ENCODE measurements at regions not wholly inside any gene's neighbourhood (a gene's known extent, or its start where the extent isn't known, plus 50 kb on each side); places are given as distances from the start of the nearest gene placed in this dataset.

DNA sequence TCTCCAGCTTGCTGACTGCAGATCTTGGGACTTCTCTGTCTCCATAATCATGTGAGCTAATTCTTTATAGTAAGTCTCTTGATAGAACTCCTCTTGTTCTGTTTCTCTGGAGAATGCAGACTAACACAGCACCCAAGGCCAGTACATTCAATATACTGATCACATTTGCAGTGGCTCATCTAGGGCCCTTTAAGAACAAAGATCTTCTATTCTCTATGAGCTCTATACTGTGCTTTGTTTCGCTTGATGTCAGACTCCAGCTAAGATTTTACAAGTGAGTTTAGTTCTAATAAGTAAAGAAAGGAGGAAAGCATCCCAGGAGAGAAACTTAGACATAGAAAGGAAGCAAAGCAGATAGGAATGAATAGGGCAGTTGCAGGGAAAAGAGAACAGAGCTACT, 69.3 kb upstream of the TMPO start:
- Mint-ChIP-seq H3K36me3 (no peaks in the 10 kb centered on the region), H3K4me1 (peaks cover 0 to 7% (median 0%) of the 10 kb centered on the region in 7 donors), H3K9me3 (no peaks in the 10 kb centered on the region), H3K27ac (no peak overlapping the region), H3K4me3 (no peak overlapping the region), H3K27me3 (peaks cover 10 to 29% (median 19%) of the 10 kb centered on the region in 5 donors)
- H3K36me3 ChIP-seq (ENCODE audit: control insufficient read depth in 2 of 3, insufficient read depth in 3 of 3, low read length in 3 of 3), result no peaks in the 10 kb centered on the region
- ATAC-seq (no peak), DNase-seq (no peak)
- H3K27me3 ChIP-seq (ENCODE audit: control insufficient read depth in 2 of 2, insufficient read depth in 2 of 2, low read length in 2 of 2), result no peaks in the 10 kb centered on the region
- CTCF ChIA-PET, result no interaction called here
- H3K27ac ChIP-seq (ENCODE audit: low read depth, low read length), result no peak overlapping the region
- POLR2A ChIA-PET, result no interaction called here
- no peak overlapping the region for H3K4me3 ChIP-seq (ENCODE audit: low read length)
- intact Hi-C loops (cut with micrococcal nuclease), result no loop called here
- H3K4me1 ChIP-seq (ENCODE audit: control insufficient read depth in 2 of 2, insufficient read depth in 2 of 2, low read length in 2 of 2), result no peaks in the 10 kb centered on the region
- H3K9me3 ChIP-seq (ENCODE audit: control insufficient read depth in 2 of 3, low read length in 3 of 3), result no peaks in the 10 kb centered on the region

DNA sequence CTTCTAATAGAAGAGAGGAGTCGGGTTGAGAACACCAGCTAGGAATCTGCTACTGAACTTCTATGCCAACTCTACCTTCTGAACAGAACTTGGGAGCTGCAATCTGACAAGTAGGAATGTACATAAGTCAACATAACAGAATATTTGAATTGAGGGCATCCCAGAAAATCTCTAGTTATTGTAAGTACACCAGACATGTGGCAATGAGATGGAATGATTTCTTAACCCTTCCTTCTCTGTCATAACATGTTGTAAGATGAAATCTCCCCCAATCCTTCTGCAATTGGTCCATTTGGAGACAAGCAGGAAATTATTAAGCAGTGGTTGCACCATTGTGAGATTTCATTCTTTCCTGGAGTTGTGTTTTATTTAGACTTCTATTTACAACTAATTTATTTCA, 68.7 kb upstream of the TMPO start:
- POLR2A ChIA-PET, result no interaction called here
- no peaks in the 10 kb centered on the region for H3K9me3 ChIP-seq (ENCODE audit: control insufficient read depth in 2 of 3, low read length in 3 of 3)
- ATAC-seq, result no peak
- H3K4me1 Mint-ChIP-seq, result peaks cover 0 to 7% (median 0%) of the 10 kb centered on the region in 7 donors
- H3K27ac ChIP-seq (ENCODE audit: low read depth, low read length), result no peak overlapping the region
- H3K9me3 Mint-ChIP-seq, result peaks cover 0 to 2% (median 0%) of the 10 kb centered on the region in 11 donors
- intact Hi-C loops (cut with micrococcal nuclease), result no loop called here
- no peaks in the 10 kb centered on the region for H3K36me3 ChIP-seq (ENCODE audit: control insufficient read depth in 2 of 3, insufficient read depth in 3 of 3, low read length in 3 of 3)
- no peak overlapping the region for H3K27ac Mint-ChIP-seq
- no peaks in the 10 kb centered on the region for H3K27me3 ChIP-seq (ENCODE audit: control insufficient read depth in 2 of 2, insufficient read depth in 2 of 2, low read length in 2 of 2)
- no peak overlapping the region for H3K4me3 Mint-ChIP-seq
- CTCF ChIA-PET, result no interaction called here
- H3K36me3 Mint-ChIP-seq, result no peaks in the 10 kb centered on the region
- no peak overlapping the region for H3K4me3 ChIP-seq (ENCODE audit: low read length)
- no peaks in the 10 kb centered on the region for H3K4me1 ChIP-seq (ENCODE audit: control insufficient read depth in 2 of 2, insufficient read depth in 2 of 2, low read length in 2 of 2)
- peaks cover 10 to 29% (median 19%) of the 10 kb centered on the region in 5 donors for H3K27me3 Mint-ChIP-seq
- DNase-seq, result no peak

DNA sequence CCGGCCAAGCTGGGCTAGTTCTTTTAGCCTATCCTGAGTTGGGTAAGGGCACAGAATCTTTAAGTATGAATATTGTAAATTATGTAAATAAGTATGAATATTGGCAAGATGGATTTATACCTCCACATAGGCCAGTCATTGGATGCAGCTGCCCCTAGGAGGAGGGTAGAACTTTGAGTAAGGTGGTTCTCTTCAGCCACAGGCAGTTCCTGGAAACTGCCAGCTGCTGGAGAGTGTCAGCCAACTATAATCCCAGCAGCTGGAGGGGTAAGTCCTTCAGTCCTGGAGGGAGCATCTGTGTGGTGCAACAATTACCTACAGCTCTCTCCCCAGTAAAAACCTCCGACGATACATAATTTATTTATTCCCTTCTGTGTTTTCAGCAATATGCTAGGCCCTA, 65.8 kb upstream of the TMPO start:
- DNase-seq (no peak), ATAC-seq (no peak)
- no peaks in the 10 kb centered on the region for H3K36me3 ChIP-seq (ENCODE audit: control insufficient read depth in 2 of 3, insufficient read depth in 3 of 3, low read length in 3 of 3)
- no peaks in the 10 kb centered on the region for H3K9me3 ChIP-seq (ENCODE audit: control insufficient read depth in 2 of 3, low read length in 3 of 3)
- peaks cover 12 to 24% (median 17%) of the 10 kb centered on the region in 5 donors for H3K27me3 Mint-ChIP-seq
- peaks cover 0 to 2% (median 0%) of the 10 kb centered on the region in 11 donors for H3K9me3 Mint-ChIP-seq
- intact Hi-C loops (cut with micrococcal nuclease), result no loop called here
- no peaks in the 10 kb centered on the region for H3K4me1 ChIP-seq (ENCODE audit: control insufficient read depth in 2 of 2, insufficient read depth in 2 of 2, low read length in 2 of 2)
- H3K4me3 Mint-ChIP-seq, result no peak overlapping the region
- no peak overlapping the region for H3K4me3 ChIP-seq (ENCODE audit: low read length)
- no peaks in the 10 kb centered on the region for H3K27me3 ChIP-seq (ENCODE audit: control insufficient read depth in 2 of 2, insufficient read depth in 2 of 2, low read length in 2 of 2)
- no peak overlapping the region for H3K27ac Mint-ChIP-seq
- no peak overlapping the region for H3K27ac ChIP-seq (ENCODE audit: low read depth, low read length)
- H3K36me3 Mint-ChIP-seq, result no peaks in the 10 kb centered on the region
- ChIA-PET CTCF (interaction anchor here (0.7 kb wide), 1 partner anchor 18 kb away, joined by 3 read pairs; no protein-coding TSS in a partner anchor), POLR2A (no interaction called here)
- peaks cover 0 to 7% (median 0%) of the 10 kb centered on the region in 7 donors for H3K4me1 Mint-ChIP-seq

DNA sequence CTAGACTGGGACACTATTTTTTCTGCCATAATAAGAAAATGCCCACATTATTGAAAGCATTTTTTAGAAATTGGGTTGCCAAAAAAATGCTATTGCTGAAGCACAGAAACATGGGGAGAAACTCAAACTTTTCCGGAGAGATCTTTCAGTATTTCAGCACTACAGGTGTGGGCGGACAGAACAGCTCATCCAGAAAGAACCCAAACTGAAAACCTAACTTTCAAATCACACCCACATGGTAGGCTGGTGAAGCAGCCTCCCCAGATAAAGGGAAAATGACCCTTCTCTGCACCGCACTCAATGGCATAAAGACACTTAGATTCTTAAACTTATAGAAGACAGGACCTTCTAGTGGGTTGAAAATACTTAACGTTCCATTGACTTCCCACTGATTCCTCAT, 62.3 kb upstream of the TMPO start:
- intact Hi-C loops (cut with micrococcal nuclease), result no loop called here
- no peak for ATAC-seq
- POLR2A ChIA-PET, result interaction anchor here (0.7 kb wide), 1 partner anchor 132 kb away, joined by 3 read pairs; no protein-coding TSS in a partner anchor
- Mint-ChIP-seq H3K36me3 (peaks cover 0 to 9% (median 0%) of the 10 kb centered on the region in 5 donors), H3K27ac (no peak overlapping the region), H3K9me3 (peaks cover 0 to 2% (median 0%) of the 10 kb centered on the region in 11 donors), H3K4me1 (peaks cover 0 to 13% (median 8%) of the 10 kb centered on the region in 7 donors), H3K4me3 (no peak overlapping the region), H3K27me3 (peaks cover 30 to 35% (median 31%) of the 10 kb centered on the region in 5 donors)
- no peaks in the 10 kb centered on the region for H3K36me3 ChIP-seq (ENCODE audit: control insufficient read depth in 2 of 3, insufficient read depth in 3 of 3, low read length in 3 of 3)
- no peak for DNase-seq
- H3K27me3 ChIP-seq (ENCODE audit: control insufficient read depth in 2 of 2, insufficient read depth in 2 of 2, low read length in 2 of 2), result no peaks in the 10 kb centered on the region
- no peaks in the 10 kb centered on the region for H3K4me1 ChIP-seq (ENCODE audit: control insufficient read depth in 2 of 2, insufficient read depth in 2 of 2, low read length in 2 of 2)
- H3K4me3 ChIP-seq (ENCODE audit: low read length), result no peak overlapping the region
- no peak overlapping the region for H3K27ac ChIP-seq (ENCODE audit: low read depth, low read length)
- H3K9me3 ChIP-seq (ENCODE audit: control insufficient read depth in 2 of 3, low read length in 3 of 3), result no peaks in the 10 kb centered on the region
- CTCF ChIA-PET, result no interaction called here

DNA sequence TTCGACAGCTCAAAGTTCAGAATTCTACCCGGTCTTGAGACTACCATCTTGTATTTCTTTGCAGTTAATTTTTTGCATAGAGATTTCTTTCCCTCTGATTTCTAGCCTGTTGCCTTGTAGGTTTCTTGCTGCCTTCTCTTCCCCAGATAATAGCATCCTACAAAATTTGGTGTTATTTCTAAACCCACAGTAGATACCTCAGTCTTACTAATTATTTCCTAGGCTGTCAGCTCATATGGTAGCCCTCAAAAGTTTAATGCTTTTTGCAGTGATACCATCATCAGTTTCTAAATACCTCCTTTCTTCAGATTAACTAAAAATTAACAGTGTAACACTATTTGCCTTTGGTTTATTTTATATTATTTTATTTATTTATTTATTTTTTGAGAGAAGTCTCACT, 61.9 kb upstream of the TMPO start:
- intact Hi-C loops (cut with micrococcal nuclease), result no loop called here
- POLR2A ChIA-PET, result interaction anchor here (0.7 kb wide), 1 partner anchor 132 kb away, joined by 3 read pairs; no protein-coding TSS in a partner anchor

DNA sequence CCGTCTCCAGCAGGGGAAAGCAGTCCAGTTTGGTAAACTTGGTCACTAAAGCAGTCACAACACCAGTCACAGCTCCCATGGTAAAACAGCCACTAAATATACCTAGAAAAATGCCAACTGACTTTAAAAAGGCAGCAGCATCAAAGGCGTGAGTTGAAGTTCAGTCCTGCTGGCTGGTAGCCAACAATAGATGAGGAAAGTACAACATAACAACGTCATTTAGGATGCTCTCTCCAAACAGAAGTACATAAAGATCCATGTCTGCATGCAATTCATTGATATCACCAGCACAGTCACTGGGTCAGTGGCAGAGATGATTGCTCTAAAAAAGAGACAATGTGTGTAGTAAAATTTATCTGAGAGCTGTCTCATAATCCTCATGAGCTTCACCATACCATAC, 59.3 kb upstream of the TMPO start:
- peaks cover 0 to 13% (median 8%) of the 10 kb centered on the region in 7 donors for H3K4me1 Mint-ChIP-seq

More for the DNA sequence above, 61.9 kb upstream of the TMPO start:
- CTCF ChIA-PET, result no interaction called here
- H3K27ac Mint-ChIP-seq, result no peak overlapping the region
- peaks cover 0 to 13% (median 8%) of the 10 kb centered on the region in 7 donors for H3K4me1 Mint-ChIP-seq
- no peaks in the 10 kb centered on the region for H3K4me1 ChIP-seq (ENCODE audit: control insufficient read depth in 2 of 2, insufficient read depth in 2 of 2, low read length in 2 of 2)
- DNase-seq, result no peak
- no peaks in the 10 kb centered on the region for H3K9me3 ChIP-seq (ENCODE audit: control insufficient read depth in 2 of 3, low read length in 3 of 3)
- H3K27me3 Mint-ChIP-seq, result peaks cover 26 to 31% (median 29%) of the 10 kb centered on the region in 5 donors
- H3K27ac ChIP-seq (ENCODE audit: low read depth, low read length), result no peak overlapping the region
- peaks cover 0 to 2% (median 0%) of the 10 kb centered on the region in 11 donors for H3K9me3 Mint-ChIP-seq
- no peak overlapping the region for H3K4me3 ChIP-seq (ENCODE audit: low read length)
- H3K27me3 ChIP-seq (ENCODE audit: control insufficient read depth in 2 of 2, insufficient read depth in 2 of 2, low read length in 2 of 2), result no peaks in the 10 kb centered on the region
- no peak overlapping the region for H3K4me3 Mint-ChIP-seq
- H3K36me3 ChIP-seq (ENCODE audit: control insufficient read depth in 2 of 3, insufficient read depth in 3 of 3, low read length in 3 of 3), result no peaks in the 10 kb centered on the region
- no peak for ATAC-seq
- peaks cover 0 to 9% (median 0%) of the 10 kb centered on the region in 5 donors for H3K36me3 Mint-ChIP-seq

More for the DNA sequence above, 59.3 kb upstream of the TMPO start:
- Mint-ChIP-seq H3K27ac (no peak overlapping the region), H3K27me3 (peaks cover 24 to 31% (median 29%) of the 10 kb centered on the region in 5 donors), H3K9me3 (peaks cover 0 to 2% (median 0%) of the 10 kb centered on the region in 11 donors), H3K4me3 (peak overlapping the region in 8 of 10 donors; percentile 8 to 81 (median 36)), H3K36me3 (peaks cover 0 to 9% (median 0%) of the 10 kb centered on the region in 5 donors)
- intact Hi-C loops (cut with micrococcal nuclease), result no loop called here
- POLR2A ChIA-PET, result no interaction called here
- Histone ChIP-seq H3K4me3 (ENCODE audit: low read length) (no peak overlapping the region), H3K27me3 (ENCODE audit: control insufficient read depth in 2 of 2, insufficient read depth in 2 of 2, low read length in 2 of 2) (no peaks in the 10 kb centered on the region), H3K36me3 (ENCODE audit: control insufficient read depth in 2 of 3, insufficient read depth in 3 of 3, low read length in 3 of 3) (no peaks in the 10 kb centered on the region), H3K27ac (ENCODE audit: low read depth, low read length) (no peak overlapping the region), H3K9me3 (ENCODE audit: control insufficient read depth in 2 of 3, low read length in 3 of 3) (no peaks in the 10 kb centered on the region), H3K4me1 (ENCODE audit: control insufficient read depth in 2 of 2, insufficient read depth in 2 of 2, low read length in 2 of 2) (no peaks in the 10 kb centered on the region)
- CTCF ChIA-PET, result no interaction called here
- no peak for DNase-seq
- no peak for ATAC-seq
